K562 (cell line): ENCODE measurements at regions not wholly inside any gene's neighbourhood (a gene's known extent, or its start where the extent isn't known, plus 50 kb on each side); places are given as distances from the start of the nearest gene placed in this dataset.

Experiments used
- ATAC-seq: fragments of 200-7000 bp; cut with Tn5 transposase; 3 replicates; pipeline ENCODE4 v1.9.1; 2020; ENCODE audit warnings: moderate library complexity
- BruUV-seq: library from RNA; stranded (reverse); fragments of 400-500 nt; replicated peaks from 2 replicates; lab custom pipeline; 2021; lab: Mats Ljungman, UMichigan
- CTCF ChIA-PET: fragments of 300-600 bp; formaldehyde crosslinking; extraction: SDS; loops from one replicate; lab custom pipeline; 2021; ENCODE audit warnings: low intra/inter-chr PET ratio; lab: Yijun Ruan, JAX
- POLR2A ChIA-PET: fragments of 300-600, 350-650 bp; sonication (Branson Sonifier 250); formaldehyde crosslinking; extraction: SDS; loops from one replicate; lab custom pipeline; 2021; ENCODE audit warnings: antibody characterized with exemption, inconsistent platforms; lab: Yijun Ruan, JAX
- DNase-seq, 4 experiments: peaks; one replicate each; pipeline versions ENCODE4 v3.0.0 to v3.0.0-alpha.2; 2011 to 2018; ENCODE audit warnings: low spot score in 3 of 4, mixed read lengths in 3 of 4; ENCODE audit errors: extremely low read depth in 1 of 4
- FAIRE-seq: peaks from 2 replicates; lab custom pipeline; 2011; peaks lifted over from hg19 to GRCh38; lab: Jason Lieb, UNC
- H2AFZ ChIP-seq: 2 replicates; pipeline ENCODE4 v1.6.0; 2011; ENCODE audit warnings: low read depth, low read length, control low read depth, inconsistent platforms
- H3K27ac ChIP-seq: fragments of 200-600 bp; 3 replicates; pipeline ENCODE4 v1.8.0; 2011; ENCODE audit warnings: low read depth, mild to moderate bottlenecking, control low read depth, inconsistent platforms, low read length, moderate library complexity, mixed read lengths; ENCODE audit errors: extremely low read depth
- H3K27me3 ChIP-seq, 2 experiments: fragments of 300-600 bp in 1 of 2; 2 replicates in 1 of 2; 3 replicates in 1 of 2; pipeline versions ENCODE4 v1.6.0 to v1.8.0; 2011; ENCODE audit warnings: inconsistent platforms in 2 of 2, low read length in 2 of 2, mild to moderate bottlenecking in 1 of 2, mixed read lengths in 1 of 2, moderate library complexity in 1 of 2; ENCODE audit not compliant: control insufficient read depth in 2 of 2, insufficient read depth in 2 of 2
- H3K36me3 ChIP-seq: fragments of 300-600 bp; 3 replicates; pipeline ENCODE4 v1.8.0; 2011; ENCODE audit warnings: mild to moderate bottlenecking, low read length, inconsistent platforms; ENCODE audit not compliant: control insufficient read depth, insufficient read depth
- H3K4me1 ChIP-seq, 2 experiments: fragments of 200-600 bp in 1 of 2; replicated peaks in 1 of 2; 2 replicates in 1 of 2; 3 replicates in 1 of 2; pipeline versions ENCODE4 v1.5.1 to v1.8.0; 2011; ENCODE audit warnings: inconsistent platforms in 2 of 2, low read length in 2 of 2, mild to moderate bottlenecking in 1 of 2, mixed read lengths in 1 of 2, moderate library complexity in 1 of 2; ENCODE audit not compliant: control insufficient read depth in 2 of 2, insufficient read depth in 2 of 2
- H3K4me2 ChIP-seq: 2 replicates; pipeline ENCODE4 v1.6.1; 2011; ENCODE audit warnings: low read length, control low read depth, inconsistent platforms, mixed read lengths; ENCODE audit not compliant: insufficient read depth
- H3K4me3 ChIP-seq: fragments of 200-600 bp; sonication (generic), shearing (Covaris generic); 2 replicates; pipeline ENCODE4 v1.5.1; 2016; ENCODE audit warnings: control low read depth, inconsistent platforms
- H3K79me2 ChIP-seq: fragments of 200-600 bp; 3 replicates; pipeline ENCODE4 v1.8.0; 2011; ENCODE audit warnings: low read length, inconsistent platforms; ENCODE audit not compliant: control insufficient read depth, insufficient read depth
- H3K9ac ChIP-seq, 2 experiments: 2 replicates each; pipeline versions ENCODE4 v1.6.0 to v1.6.1; 2011; ENCODE audit warnings: low read depth in 2 of 2, low read length in 2 of 2, control low read depth in 1 of 2, inconsistent platforms in 1 of 2, mild to moderate bottlenecking in 1 of 2, mixed read lengths in 1 of 2; ENCODE audit not compliant: insufficient read depth in 1 of 2
- H3K9me1 ChIP-seq: one replicate; pipeline ENCODE4 v1.6.0; 2011; ENCODE audit warnings: inconsistent platforms, mild to moderate bottlenecking, low read length, moderate library complexity; ENCODE audit not compliant: control insufficient read depth, insufficient read depth
- H3K9me3 ChIP-seq: replicated peaks from 2 replicates; pipeline ENCODE4 v1.5.1; 2011; ENCODE audit warnings: low read depth, low read length, inconsistent platforms; ENCODE audit not compliant: control insufficient read depth, insufficient read depth
- H4K20me1 ChIP-seq: replicated peaks from 2 replicates; pipeline ENCODE4 v1.6.1; 2011; ENCODE audit warnings: low read length, inconsistent platforms, mixed read lengths; ENCODE audit not compliant: control insufficient read depth, insufficient read depth
- GATAD2A ChIP-seq: fragments of 450-650 bp; IDR thresholded peaks from 2 replicates; pipeline ENCODE4 v1.6.1; 2017
- ILK ChIP-seq: fragments of 450-650 bp; IDR thresholded peaks from 2 replicates; pipeline ENCODE4 v1.6.1; 2016; ENCODE audit warnings: missing genetic modification characterization, low read depth, mild to moderate bottlenecking, missing compliant biosample characterization, moderate library complexity, borderline replicate concordance
- RAD21 ChIP-seq, 2 experiments: fragments of 250-450 bp in 1 of 2; fragments of 450-650 bp in 1 of 2; sonication (Bioruptor Pico) in 1 of 2; formaldehyde crosslinking in 1 of 2; IDR thresholded peaks in 1 of 2; conservative IDR thresholded peaks in 1 of 2; 2 replicates each; pipeline versions ENCODE4 v1.4.0 to v1.8.0; 2020 to 2022; ENCODE audit warnings: mild to moderate bottlenecking in 2 of 2, moderate library complexity in 1 of 2
- SRSF1 ChIP-seq: fragments of 200-400 bp; formaldehyde crosslinking; IDR thresholded peaks from 2 replicates; pipeline ENCODE4 v1.6.1; 2017; ENCODE audit warnings: mild to moderate bottlenecking, low read depth, low read length, moderate library complexity
- ZNF79 ChIP-seq: fragments of 250-450 bp; sonication (Bioruptor Pico); IDR thresholded peaks from 2 replicates; pipeline ENCODE4 v1.4.0; 2020; ENCODE audit warnings: low read depth, mild to moderate bottlenecking, moderate library complexity
- WGBS: fragments of 100-300 bp; shearing (Covaris generic); methylation state at CpG from one replicate; pipeline ENCODE4 v1.1.6; 2016; ENCODE audit warnings: low coverage, mixed read lengths; ENCODE audit not compliant: insufficient coverage; ENCODE audit errors: missing lambda C conversion rate; 5-methylcytosine and 5-hydroxymethylcytosine counted together
- in situ Hi-C: fragments of 300-500 bp; cut with MboI; formaldehyde crosslinking; loops from 4 replicates; pipeline ENCODE4 v1.15.0; 2018; ENCODE audit warnings: inconsistent platforms, mixed read lengths
- intact Hi-C: fragments of 100-400 bp; cut with micrococcal nuclease; formaldehyde crosslinking; loops from 2 replicates; pipeline ENCODE4 v1.14.2; 2022
- TF ChIP-seq, protein P1 (sequence below): sonication (generic); formaldehyde crosslinking; IDR thresholded peaks from 2 replicates; pipeline ENCODE4 v1.8.1; 2023; ENCODE audit warnings: mild to moderate bottlenecking, missing genetic modification reagents

GRCh38 chr11:114787126-114787525 is 108.8 kb downstream of the NXPE2 start:
- POLR2A ChIA-PET: no interaction called here
- no peaks in the 10 kb centered on the region for H3K9me1 ChIP-seq
- H3K36me3 ChIP-seq: no peaks in the 10 kb centered on the region
- no peak for ATAC-seq
- CTCF ChIA-PET: no interaction called here
- H3K4me1 ChIP-seq: no peaks in the 10 kb centered on the region
- in situ Hi-C loops: no loop called here
- H2AFZ ChIP-seq: no peak overlapping the region
- no TSS peak for BruUV-seq
- intact Hi-C loops: no loop called here
- H4K20me1 ChIP-seq: no peaks in the 10 kb centered on the region; the same call in 1 of the 2 replicates
- no peaks in the 10 kb centered on the region for H3K79me2 ChIP-seq
- FAIRE-seq: no peak
- DNase-seq: no peak
- H3K9me3 ChIP-seq: no peaks in the 10 kb centered on the region
- TF ChIP-seq RAD21 (CRISPR knock-in tag; conservative IDR thresholded peaks at IDR 0.05 in 1 of 2, IDR thresholded peaks at IDR 0.05 in 1 of 2): no peak
- 0% methylated on average over 7 of the region's 8 CpGs for WGBS
- H3K4me3 ChIP-seq: no peak overlapping the region
- no peak overlapping the region for H3K4me2 ChIP-seq
- no peak overlapping the region for H3K27ac ChIP-seq
- H3K27me3 ChIP-seq: no peaks in the 10 kb centered on the region; a peak in 1 of 5 replicates
- H3K9ac ChIP-seq: no peak overlapping the region

DNA sequence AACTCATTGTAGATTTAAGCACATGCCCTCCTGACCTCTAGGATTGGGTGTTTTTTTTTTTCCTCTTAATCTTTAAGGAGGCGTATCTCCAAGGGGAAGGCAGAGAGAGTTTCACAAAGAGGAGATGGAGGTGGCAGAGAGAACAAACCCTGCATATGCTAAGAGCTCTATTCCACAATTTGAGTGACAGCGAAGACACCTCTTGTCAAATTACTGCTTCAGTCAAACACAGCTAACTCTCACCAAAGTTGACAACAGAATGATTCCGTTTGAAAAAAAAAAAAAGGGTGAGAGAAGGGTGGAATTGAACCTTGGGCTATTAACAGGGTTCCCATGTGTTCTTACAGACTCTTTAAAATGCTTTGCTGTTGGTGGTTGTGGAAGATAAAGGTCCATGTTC is 112.6 kb downstream of the NXPE2 start:
- POLR2A ChIA-PET: no interaction called here
- Histone ChIP-seq H3K4me2 (no peak overlapping the region), H4K20me1 (no peaks in the 10 kb centered on the region; the same call in 1 of the 2 replicates), H3K27me3 (no peaks in the 10 kb centered on the region; a peak in 1 of 5 replicates), H3K4me3 (no peak overlapping the region), H3K9ac (no peak overlapping the region), H3K9me1 (no peaks in the 10 kb centered on the region), H3K9me3 (no peaks in the 10 kb centered on the region), H3K36me3 (no peaks in the 10 kb centered on the region), H3K79me2 (no peaks in the 10 kb centered on the region), H3K4me1 (no peaks in the 10 kb centered on the region), H2AFZ (no peak overlapping the region), H3K27ac (no peak overlapping the region)
- CTCF ChIA-PET: no interaction called here
- FAIRE-seq (no peak), ATAC-seq (no peak), DNase-seq (no peak)
- intact Hi-C loops (no loop called here), in situ Hi-C loops (no loop called here)
- TF ChIP-seq GATAD2A (no peak), ZNF79 (CRISPR knock-in tag) (no peak), ILK (tag) (no peak), SRSF1 (no peak)
- TF ChIP-seq, protein P1, sequence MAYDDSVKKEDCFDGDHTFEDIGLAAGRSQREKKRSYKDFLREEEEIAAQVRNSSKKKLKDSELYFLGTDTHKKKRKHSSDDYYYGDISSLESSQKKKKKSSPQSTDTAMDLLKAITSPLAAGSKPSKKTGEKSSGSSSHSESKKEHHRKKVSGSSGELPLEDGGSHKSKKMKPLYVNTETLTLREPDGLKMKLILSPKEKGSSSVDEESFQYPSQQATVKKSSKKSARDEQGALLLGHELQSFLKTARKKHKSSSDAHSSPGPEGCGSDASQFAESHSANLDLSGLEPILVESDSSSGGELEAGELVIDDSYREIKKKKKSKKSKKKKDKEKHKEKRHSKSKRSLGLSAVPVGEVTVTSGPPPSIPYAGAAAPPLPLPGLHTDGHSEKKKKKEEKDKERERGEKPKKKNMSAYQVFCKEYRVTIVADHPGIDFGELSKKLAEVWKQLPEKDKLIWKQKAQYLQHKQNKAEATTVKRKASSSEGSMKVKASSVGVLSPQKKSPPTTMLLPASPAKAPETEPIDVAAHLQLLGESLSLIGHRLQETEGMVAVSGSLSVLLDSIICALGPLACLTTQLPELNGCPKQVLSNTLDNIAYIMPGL (CRISPR knock-in tag): no peak
- BruUV-seq: no TSS peak
- WGBS: 0% methylated on average over 3 of the region's 3 CpGs
